Vagina (tissue), 2 donors: ENCODE measurements at regions not wholly inside any gene's neighbourhood (a gene's known extent, or its start where the extent isn't known, plus 50 kb on each side); places are given as distances from the start of the nearest gene placed in this dataset.

ENCODE experiments used
- CTCF ChIP-seq, 3 experiments: fragments of 450-650 bp in 2 of 3; fragments of 200-600 bp in 1 of 3; sonication (generic) in 1 of 3; IDR thresholded peaks; one replicate each; pipeline ENCODE4 v1.5.1; 2017 to 2019; ENCODE audit warnings: antibody characterized with exemption in 3 of 3, mild to moderate bottlenecking in 2 of 3, moderate library complexity in 2 of 3
- POLR2A ChIP-seq, 2 donors: fragments of 450-650 bp; IDR thresholded peaks; one replicate each; pipeline ENCODE4 v1.6.1; 2017; ENCODE audit warnings: antibody characterized with exemption in 2 of 2, mild to moderate bottlenecking in 2 of 2, moderate library complexity in 2 of 2
- POLR2AphosphoS5 ChIP-seq, 2 donors: sonication (generic); formaldehyde crosslinking; IDR thresholded peaks; one replicate each; pipeline ENCODE4 v1.9.0; 2017; ENCODE audit warnings: antibody characterized with exemption in 2 of 2, mild to moderate bottlenecking in 2 of 2, low read depth in 1 of 2; ENCODE audit not compliant: insufficient read depth in 1 of 2

DNA sequence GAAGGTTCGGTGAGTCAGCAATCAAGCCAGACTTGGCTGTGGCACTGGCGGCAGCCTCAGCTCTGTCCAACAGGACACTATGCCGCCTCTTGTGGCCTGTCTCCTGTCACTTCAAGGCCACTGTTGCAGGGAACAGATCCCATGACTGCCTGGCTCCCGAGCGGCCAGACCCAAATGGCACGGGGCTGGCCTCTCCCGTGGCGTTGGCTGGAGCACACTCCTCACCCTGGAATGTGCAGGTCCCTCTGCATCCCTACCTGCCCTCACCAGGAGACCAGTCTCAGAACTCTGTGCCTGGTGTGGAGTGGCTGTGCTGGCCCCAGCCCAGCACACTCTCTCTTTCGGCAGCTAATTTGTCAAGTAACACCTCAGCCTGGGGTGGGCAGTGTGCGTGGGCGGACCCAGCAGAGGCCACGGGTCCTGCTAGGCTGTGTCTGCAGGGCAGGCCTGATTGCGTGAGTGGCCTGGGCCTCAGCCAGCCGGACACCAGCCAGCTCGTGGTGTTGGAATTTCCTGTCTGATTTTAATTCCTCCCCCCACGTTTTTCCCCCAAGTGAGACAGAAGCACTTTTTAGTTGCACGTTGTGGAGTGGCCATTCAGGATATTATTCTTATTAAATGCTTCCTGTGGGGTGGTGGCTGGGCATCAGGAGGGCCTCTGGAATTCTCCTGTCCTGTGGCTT lies 179.3 kb downstream of the GLI2 start:
- TF ChIP-seq CTCF (IDR thresholded peaks at IDR 0.05) (no peak), POLR2A (IDR thresholded peaks at IDR 0.05) (no peak), POLR2AphosphoS5 (IDR thresholded peaks at IDR 0.05; ENCODE audit: insufficient read depth in 1 of 2, low read depth in 1 of 2) (peak in 1 of 2 donors; percentile 73)
